Type B pancreatic cell (in vitro differentiated cells): ENCODE measurements at regions not wholly inside any gene's neighbourhood (a gene's known extent, or its start where the extent isn't known, plus 50 kb on each side); places are given as distances from the start of the nearest gene placed in this dataset.

Experiments used
- DNase-seq: peaks from one replicate; pipeline ENCODE4 v3.0.0; 2021; ENCODE audit warnings: mixed read lengths; ENCODE audit not compliant: unreplicated experiment; ENCODE audit errors: extremely low spot score
- H3K27ac Mint-ChIP-seq: 2 replicates; pipeline ENCODE4 v1.8.0; 2021; ENCODE audit warnings: mild to moderate bottlenecking, mixed read lengths
- H3K27me3 Mint-ChIP-seq: 2 replicates; pipeline ENCODE4 v1.8.0; 2021; ENCODE audit warnings: mixed read lengths
- H3K36me3 Mint-ChIP-seq: 2 replicates; pipeline ENCODE4 v1.8.0; 2021; ENCODE audit warnings: mixed read lengths
- H3K4me1 Mint-ChIP-seq: one replicate; pipeline ENCODE4 v1.8.0; 2021; ENCODE audit warnings: mixed read lengths; ENCODE audit not compliant: unreplicated experiment
- H3K4me3 Mint-ChIP-seq: 2 replicates; pipeline ENCODE4 v1.8.0; 2021; ENCODE audit warnings: mild to moderate bottlenecking, mixed read lengths
- H3K9me3 Mint-ChIP-seq: 2 replicates; pipeline ENCODE4 v1.8.0; 2021; ENCODE audit warnings: mixed read lengths
- TF ChIP-seq, protein P1 (sequence below): fragments of 200-600 bp; sonication (generic); conservative IDR thresholded peaks from 2 replicates; pipeline ENCODE4 v1.5.0; 2021; ENCODE audit warnings: antibody characterized with exemption, mild to moderate bottlenecking

DNA sequence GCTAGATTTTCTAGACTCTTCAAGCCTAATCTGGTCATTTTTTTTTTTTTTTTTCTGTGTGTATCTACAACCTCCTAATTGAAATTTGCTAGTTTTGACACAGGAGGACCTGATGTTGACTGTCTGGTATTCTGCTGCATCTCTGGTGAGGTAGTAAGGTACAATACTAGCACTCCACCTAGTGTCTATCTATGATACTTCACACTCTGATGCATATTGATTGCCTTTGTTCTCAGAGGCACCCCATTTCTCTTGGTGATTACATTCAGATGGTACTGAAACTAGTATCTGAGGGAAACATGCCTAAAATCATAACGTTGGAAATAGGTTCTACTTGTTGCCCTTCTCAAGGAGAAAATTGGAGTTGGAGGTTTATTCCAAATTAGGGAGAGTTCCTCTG is 930.5 kb upstream of the NOVA1 start:
- TF ChIP-seq, protein P1, sequence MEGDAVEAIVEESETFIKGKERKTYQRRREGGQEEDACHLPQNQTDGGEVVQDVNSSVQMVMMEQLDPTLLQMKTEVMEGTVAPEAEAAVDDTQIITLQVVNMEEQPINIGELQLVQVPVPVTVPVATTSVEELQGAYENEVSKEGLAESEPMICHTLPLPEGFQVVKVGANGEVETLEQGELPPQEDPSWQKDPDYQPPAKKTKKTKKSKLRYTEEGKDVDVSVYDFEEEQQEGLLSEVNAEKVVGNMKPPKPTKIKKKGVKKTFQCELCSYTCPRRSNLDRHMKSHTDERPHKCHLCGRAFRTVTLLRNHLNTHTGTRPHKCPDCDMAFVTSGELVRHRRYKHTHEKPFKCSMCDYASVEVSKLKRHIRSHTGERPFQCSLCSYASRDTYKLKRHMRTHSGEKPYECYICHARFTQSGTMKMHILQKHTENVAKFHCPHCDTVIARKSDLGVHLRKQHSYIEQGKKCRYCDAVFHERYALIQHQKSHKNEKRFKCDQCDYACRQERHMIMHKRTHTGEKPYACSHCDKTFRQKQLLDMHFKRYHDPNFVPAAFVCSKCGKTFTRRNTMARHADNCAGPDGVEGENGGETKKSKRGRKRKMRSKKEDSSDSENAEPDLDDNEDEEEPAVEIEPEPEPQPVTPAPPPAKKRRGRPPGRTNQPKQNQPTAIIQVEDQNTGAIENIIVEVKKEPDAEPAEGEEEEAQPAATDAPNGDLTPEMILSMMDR: peak; percentile 77
- no peaks in the 10 kb centered on the region for H3K9me3 Mint-ChIP-seq
- peaks cover 3% of the 10 kb centered on the region for H3K36me3 Mint-ChIP-seq
- H3K4me1 Mint-ChIP-seq: no peaks in the 10 kb centered on the region
- H3K27ac Mint-ChIP-seq: no peak overlapping the region
- no peaks in the 10 kb centered on the region for H3K27me3 Mint-ChIP-seq
- H3K4me3 Mint-ChIP-seq: no peak overlapping the region
- no peak for DNase-seq

DNA sequence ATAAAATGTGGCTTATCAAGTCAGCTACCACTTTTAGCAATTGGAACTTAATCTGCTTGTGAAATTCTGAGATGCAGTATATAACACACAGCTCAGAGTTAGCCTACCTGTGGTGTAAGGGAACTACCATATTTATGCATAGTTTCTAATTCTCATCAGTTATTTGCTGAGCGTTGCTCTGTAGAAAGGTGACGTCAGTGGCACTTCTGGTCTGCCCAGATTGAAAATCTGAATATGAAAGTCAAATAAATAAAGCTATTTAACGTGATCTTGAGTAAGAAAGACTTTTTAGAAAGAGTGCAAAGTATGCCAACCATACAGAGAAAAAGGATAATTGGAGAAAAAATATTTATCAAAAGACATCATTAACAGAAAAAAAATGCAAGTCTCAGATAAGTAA is 938.9 kb upstream of the NOVA1 start:
- DNase-seq: no peak
- no peaks in the 10 kb centered on the region for H3K9me3 Mint-ChIP-seq
- H3K4me3 Mint-ChIP-seq: no peak overlapping the region
- no peaks in the 10 kb centered on the region for H3K27me3 Mint-ChIP-seq
- no peaks in the 10 kb centered on the region for H3K4me1 Mint-ChIP-seq
- TF ChIP-seq, protein P1: no peak
- no peaks in the 10 kb centered on the region for H3K36me3 Mint-ChIP-seq
- no peak overlapping the region for H3K27ac Mint-ChIP-seq

DNA sequence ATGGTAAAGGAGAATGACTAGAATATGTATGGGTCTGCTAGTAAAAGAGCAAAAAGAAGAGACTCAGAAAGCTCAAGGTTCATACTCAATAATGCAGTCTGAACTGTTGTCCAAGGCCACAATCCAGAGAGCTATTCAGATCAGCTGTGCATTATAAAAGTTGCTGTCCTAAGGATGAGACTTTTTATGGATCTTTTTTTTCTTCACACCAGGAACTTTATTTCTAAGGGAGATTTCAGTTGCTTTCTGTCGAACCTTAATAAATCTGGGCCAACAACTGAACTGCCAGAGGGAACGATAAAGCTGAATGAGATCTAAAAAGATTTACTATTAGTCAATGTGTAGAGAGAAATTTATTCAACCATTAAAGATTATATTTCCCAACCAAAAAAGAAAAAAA is 948.3 kb upstream of the NOVA1 start:
- Mint-ChIP-seq H3K36me3 (no peaks in the 10 kb centered on the region), H3K27me3 (no peaks in the 10 kb centered on the region), H3K27ac (no peak overlapping the region), H3K4me3 (no peak overlapping the region), H3K4me1 (no peaks in the 10 kb centered on the region), H3K9me3 (peaks cover 7% of the 10 kb centered on the region)
- no peak for DNase-seq
- TF ChIP-seq, protein P1: no peak

DNA sequence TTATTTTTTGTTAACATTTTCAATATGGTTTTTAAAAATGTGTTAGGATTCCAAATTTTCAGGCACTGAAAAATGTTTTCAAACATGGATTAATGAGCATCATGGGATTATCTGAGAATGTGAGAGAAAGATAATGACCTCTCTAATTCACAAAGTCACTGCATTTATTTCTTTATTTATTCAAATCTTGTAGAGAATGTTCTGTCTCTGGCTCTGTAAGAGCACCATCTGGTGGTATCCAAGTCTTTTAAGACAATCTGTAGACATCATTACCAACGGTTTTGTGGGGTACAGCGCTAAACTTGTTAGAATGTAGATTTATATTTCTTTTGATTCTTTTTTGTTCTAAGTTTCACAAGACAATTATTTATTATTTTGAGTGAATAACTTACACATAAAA is 956.0 kb upstream of the NOVA1 start:
- H3K27ac Mint-ChIP-seq: no peak overlapping the region
- no peak for DNase-seq
- no peaks in the 10 kb centered on the region for H3K27me3 Mint-ChIP-seq
- TF ChIP-seq, protein P1: peak; percentile 59
- no peaks in the 10 kb centered on the region for H3K4me1 Mint-ChIP-seq
- H3K9me3 Mint-ChIP-seq: no peaks in the 10 kb centered on the region
- H3K4me3 Mint-ChIP-seq: no peak overlapping the region
- no peaks in the 10 kb centered on the region for H3K36me3 Mint-ChIP-seq

DNA sequence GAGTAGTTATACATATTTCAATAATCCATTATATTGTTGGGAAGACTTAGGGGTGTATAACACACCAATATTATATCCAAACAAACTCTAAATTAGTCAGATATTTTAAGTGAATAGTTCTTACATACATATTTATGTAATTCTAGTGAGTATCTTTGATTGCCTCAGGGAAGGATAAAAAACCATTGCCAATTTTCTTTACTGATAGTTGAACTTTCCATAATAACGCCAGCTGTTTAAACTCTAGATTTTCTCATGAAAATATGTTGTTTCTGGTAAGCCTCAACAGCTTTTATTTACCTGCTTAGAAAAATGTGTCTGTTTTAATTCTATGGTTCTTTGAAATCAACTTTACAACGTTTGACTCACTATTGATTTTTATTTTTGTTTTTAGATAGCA is 959.6 kb upstream of the NOVA1 start:
- H3K4me1 Mint-ChIP-seq: no peaks in the 10 kb centered on the region
- no peak for DNase-seq
- H3K9me3 Mint-ChIP-seq: no peaks in the 10 kb centered on the region
- H3K36me3 Mint-ChIP-seq: no peaks in the 10 kb centered on the region
- H3K27me3 Mint-ChIP-seq: no peaks in the 10 kb centered on the region
- no peak overlapping the region for H3K4me3 Mint-ChIP-seq
- TF ChIP-seq, protein P1: no peak
- no peak overlapping the region for H3K27ac Mint-ChIP-seq

DNA sequence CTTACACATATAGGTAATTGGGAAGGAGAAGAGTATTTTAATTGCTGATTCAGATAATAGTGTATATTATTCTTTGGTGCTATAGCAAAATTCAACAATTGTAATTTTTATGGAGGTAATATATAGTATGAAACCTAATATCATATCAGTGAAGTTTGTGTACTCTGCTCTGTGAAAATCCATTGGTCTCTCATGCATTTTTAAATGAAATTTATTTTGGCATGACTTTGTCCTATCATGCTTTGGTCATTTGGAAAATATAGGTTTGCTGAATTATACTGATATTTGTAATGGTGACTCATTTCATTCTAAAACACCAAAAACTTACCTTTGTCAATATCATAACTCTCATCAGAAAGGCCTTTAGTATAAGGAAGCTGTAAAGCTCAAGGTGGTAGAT is 962.0 kb upstream of the NOVA1 start:
- no peaks in the 10 kb centered on the region for H3K36me3 Mint-ChIP-seq
- no peak overlapping the region for H3K4me3 Mint-ChIP-seq
- TF ChIP-seq, protein P1: no peak
- H3K4me1 Mint-ChIP-seq: no peaks in the 10 kb centered on the region
- H3K27me3 Mint-ChIP-seq: no peaks in the 10 kb centered on the region
- H3K9me3 Mint-ChIP-seq: no peaks in the 10 kb centered on the region
- no peak overlapping the region for H3K27ac Mint-ChIP-seq
- no peak for DNase-seq
